ENCODE measurements at regions not wholly inside any gene's neighbourhood (a gene's known extent, or its start where the extent isn't known, plus 50 kb on each side); places are given as distances from the start of the nearest gene placed in this dataset.

DNA sequence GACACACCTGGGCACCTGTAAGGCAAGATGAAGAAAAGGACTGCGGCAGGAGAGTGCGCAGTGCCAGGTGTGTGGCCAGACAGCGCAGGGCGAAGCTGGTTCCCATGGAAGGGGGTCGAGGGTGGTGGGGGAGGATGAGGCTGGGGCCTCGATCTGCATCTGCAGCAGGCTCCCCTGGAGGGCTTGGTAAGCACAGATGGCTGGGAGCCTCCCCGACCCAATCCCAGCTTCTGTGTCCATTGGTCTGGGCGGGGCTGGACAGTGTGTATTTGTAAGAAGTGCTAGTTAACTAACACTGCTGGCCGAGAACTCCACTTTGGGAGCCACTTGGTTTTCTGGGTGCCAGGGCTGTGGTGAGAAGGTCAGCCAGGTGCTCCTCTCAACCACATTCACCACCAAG, 385.1 kb upstream of the IRX1 start:
- no peak overlapping the region for H3K27ac ChIP-seq
- TF ChIP-seq, protein P1, sequence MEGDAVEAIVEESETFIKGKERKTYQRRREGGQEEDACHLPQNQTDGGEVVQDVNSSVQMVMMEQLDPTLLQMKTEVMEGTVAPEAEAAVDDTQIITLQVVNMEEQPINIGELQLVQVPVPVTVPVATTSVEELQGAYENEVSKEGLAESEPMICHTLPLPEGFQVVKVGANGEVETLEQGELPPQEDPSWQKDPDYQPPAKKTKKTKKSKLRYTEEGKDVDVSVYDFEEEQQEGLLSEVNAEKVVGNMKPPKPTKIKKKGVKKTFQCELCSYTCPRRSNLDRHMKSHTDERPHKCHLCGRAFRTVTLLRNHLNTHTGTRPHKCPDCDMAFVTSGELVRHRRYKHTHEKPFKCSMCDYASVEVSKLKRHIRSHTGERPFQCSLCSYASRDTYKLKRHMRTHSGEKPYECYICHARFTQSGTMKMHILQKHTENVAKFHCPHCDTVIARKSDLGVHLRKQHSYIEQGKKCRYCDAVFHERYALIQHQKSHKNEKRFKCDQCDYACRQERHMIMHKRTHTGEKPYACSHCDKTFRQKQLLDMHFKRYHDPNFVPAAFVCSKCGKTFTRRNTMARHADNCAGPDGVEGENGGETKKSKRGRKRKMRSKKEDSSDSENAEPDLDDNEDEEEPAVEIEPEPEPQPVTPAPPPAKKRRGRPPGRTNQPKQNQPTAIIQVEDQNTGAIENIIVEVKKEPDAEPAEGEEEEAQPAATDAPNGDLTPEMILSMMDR (IDR thresholded peaks at IDR 0.05) = no peak
- TF ChIP-seq ZFX (IDR thresholded peaks at IDR 0.05; ENCODE audit: borderline replicate concordance) = no peak

DNA sequence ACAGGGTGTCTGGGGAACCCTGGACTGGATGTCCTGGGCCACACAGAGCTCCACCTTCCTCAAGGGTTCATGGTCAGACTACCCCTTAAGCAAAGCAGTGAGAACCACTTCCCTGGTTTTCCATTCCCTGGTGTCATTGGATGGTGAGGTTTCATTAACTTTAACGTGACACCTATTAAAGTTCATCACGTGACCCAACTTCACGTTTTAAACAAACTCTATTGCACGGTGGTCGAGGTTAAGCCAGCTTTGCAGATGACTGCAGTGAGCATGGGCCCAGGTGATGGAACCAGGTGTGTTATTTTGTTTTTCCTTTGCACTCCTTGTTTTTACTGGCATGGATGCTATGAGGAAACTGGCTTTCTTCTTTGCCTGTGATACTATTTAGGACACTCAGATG, 385.7 kb upstream of the IRX1 start:
- no peak overlapping the region for H3K27ac ChIP-seq
- TF ChIP-seq, protein P1 (IDR thresholded peaks at IDR 0.05) = no peak
- TF ChIP-seq ZFX (IDR thresholded peaks at IDR 0.05; ENCODE audit: borderline replicate concordance) = no peak

DNA sequence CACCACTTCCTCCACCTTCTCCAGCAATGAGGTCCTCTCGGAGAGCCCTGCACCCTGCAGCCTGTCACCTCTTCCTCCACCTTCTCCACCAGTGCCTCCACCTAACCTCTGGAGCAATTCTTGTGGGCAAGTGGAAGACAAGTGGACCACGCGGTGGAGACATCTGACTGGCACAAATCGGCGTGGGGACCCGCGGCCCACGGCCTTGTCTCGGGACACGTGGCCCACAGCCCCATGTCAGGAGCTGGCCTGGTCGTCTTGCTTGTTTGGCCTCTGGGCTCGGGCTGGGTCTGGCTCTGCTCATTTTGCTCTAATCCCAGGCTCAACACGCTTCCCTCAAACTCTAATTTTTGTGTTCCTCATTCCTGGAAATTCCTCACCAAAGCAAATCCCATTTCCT, 393.1 kb upstream of the IRX1 start:
- no peak overlapping the region for H3K27ac ChIP-seq
- TF ChIP-seq, protein P1 (IDR thresholded peaks at IDR 0.05) = no peak
- no peak for TF ChIP-seq ZFX (IDR thresholded peaks at IDR 0.05; ENCODE audit: borderline replicate concordance)

DNA sequence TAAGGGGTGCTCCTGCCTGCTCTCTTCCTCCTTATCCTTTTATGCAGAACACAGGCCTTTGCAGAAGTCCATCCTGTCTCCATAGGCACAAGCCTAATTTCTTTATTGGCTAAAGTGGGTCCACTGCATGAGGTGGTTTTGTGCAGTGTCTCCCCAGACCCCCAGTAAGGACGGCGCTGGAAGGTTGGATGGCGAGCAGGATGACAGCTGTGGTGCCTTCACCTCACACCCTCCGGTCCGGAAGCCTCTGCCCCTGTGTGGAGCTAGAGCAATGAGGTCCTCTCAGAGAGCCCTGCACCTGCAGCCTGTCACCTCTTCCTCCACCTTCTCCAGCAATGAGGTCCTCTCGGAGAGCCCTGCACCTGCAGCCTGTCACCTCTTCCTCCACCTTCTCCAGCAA, 393.7 kb upstream of the IRX1 start:
- H3K27ac ChIP-seq = no peak overlapping the region
- TF ChIP-seq, protein P1 (IDR thresholded peaks at IDR 0.05) = no peak
- TF ChIP-seq ZFX (IDR thresholded peaks at IDR 0.05; ENCODE audit: borderline replicate concordance) = no peak

DNA sequence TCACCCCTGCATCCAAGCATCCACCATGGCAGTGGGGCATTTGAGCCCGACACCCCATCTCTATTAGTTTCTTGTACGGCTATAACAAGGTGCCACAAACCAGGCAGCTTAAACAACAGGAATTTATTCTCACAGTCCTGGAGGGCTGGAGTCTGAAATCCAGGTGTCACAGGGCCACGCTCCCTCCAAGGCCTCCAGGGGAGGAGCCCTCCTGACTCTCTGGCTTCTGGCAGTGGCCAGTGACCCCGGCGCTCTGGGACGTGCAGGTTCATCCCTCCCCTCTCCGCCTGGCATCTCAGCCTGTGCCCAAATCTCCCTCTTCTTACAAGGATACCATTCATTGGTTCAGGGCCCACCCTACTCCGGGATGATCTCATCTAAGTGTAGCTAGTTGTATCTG, 394.5 kb upstream of the IRX1 start:
- TF ChIP-seq, protein P1 (IDR thresholded peaks at IDR 0.05) = no peak
- no peak for TF ChIP-seq ZFX (IDR thresholded peaks at IDR 0.05; ENCODE audit: borderline replicate concordance)

DNA sequence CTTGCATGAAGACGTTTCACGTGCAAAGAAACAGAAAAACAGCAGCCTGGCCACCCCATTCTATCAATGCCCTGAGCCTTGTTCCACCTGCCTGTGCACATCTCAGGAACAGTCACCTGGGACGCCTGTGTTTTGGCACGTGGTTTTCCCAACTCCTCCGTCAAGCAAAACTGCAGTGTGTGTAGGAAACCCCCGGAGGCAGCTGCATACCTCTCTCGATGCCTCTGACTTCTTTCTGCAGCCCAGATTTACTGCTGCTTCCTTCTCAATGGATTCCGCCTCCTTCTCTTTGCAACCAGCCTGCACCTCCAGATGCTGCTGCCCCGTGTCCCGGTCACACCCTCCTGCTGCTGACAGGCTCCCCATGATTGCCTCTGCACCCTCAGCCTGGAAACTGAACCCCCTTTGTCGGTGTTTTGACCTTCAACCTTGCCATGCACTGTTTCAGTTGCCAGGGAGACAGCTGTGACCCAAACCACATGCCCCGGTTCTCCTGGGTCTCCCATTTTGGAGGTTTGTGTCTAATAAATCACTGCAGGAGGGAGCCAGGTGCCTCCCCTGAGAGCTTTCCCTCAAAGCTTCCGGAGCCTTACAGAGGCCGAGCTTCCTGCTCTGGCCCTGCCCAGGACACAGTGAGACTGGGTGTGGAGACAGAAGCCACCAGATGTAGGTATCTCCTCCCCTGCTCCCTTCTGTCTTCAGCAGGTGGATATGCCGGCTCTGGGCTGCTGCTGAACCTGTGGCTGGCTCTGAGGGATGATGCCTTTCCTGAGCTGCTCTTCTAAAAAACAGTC, 395.5 kb upstream of the IRX1 start:
- TF ChIP-seq, protein P1 (IDR thresholded peaks at IDR 0.05) = no peak
- TF ChIP-seq ZFX (IDR thresholded peaks at IDR 0.05; ENCODE audit: borderline replicate concordance) = no peak
- H3K27ac ChIP-seq = no peak overlapping the region

More for the DNA sequence above, 394.5 kb upstream of the IRX1 start:
- H3K27ac ChIP-seq = no peak overlapping the region

DNA sequence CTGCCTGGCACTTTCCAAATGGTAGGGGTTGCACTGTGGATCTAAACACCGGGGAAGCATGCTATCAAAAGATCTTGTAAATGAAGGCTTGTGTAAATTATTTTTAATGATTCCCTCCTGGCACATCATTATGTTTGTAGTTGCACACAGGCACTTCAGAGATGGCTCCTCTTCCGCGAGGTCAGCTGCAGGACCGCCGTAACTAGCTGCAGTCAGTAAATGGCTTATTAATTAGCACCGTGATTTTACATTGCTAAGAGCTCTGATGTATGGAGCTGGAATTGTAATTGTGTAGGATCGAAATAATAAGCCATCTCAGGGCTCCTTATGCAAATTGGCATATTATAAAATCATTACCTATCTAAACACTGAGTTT, 397.6 kb upstream of the IRX1 start:
- H3K27ac ChIP-seq = no peak overlapping the region
- no peak for TF ChIP-seq ZFX (IDR thresholded peaks at IDR 0.05; ENCODE audit: borderline replicate concordance)
- TF ChIP-seq, protein P1 (IDR thresholded peaks at IDR 0.05) = no peak
